ENCODE measurements at regions not wholly inside any gene's neighbourhood (a gene's known extent, or its start where the extent isn't known, plus 50 kb on each side); places are given as distances from the start of the nearest gene placed in this dataset.

GRCh38 chr18:41449612-41450011, 505.4 kb upstream of the PIK3C3 start:
- DNase-seq: no peak

GRCh38 chr18:41444943-41445342, 510.1 kb upstream of the PIK3C3 start:
- DNase-seq: no peak

GRCh38 chr18:41436772-41437171, 518.3 kb upstream of the PIK3C3 start:
- no peak for DNase-seq

- DNase-seq: no peak
Observed at GRCh38 chr18:41418598-41418997, 536.4 kb upstream of the PIK3C3 start.

- no peak for DNase-seq
Observed at GRCh38 chr18:41416044-41416443, 539.0 kb upstream of the PIK3C3 start.

GRCh38 chr18:41410006-41410405, 545.0 kb upstream of the PIK3C3 start:
- DNase-seq: no peak

GRCh38 chr18:41406834-41407233, 548.2 kb upstream of the PIK3C3 start:
- no peak for DNase-seq

- no peak for DNase-seq
Observed at GRCh38 chr18:41396861-41397260, 558.2 kb upstream of the PIK3C3 start.

GRCh38 chr18:41396211-41396610, 558.8 kb upstream of the PIK3C3 start:
- no peak for DNase-seq

- no peak for DNase-seq
Observed at GRCh38 chr18:41395695-41396094, 559.3 kb upstream of the PIK3C3 start.

GRCh38 chr18:41391616-41392595, 563.1 kb upstream of the PIK3C3 start:
- DNase-seq: peak; percentile 63

GRCh38 chr18:41390309-41390708, 564.7 kb upstream of the PIK3C3 start:
- DNase-seq: no peak

GRCh38 chr18:41378598-41378997, 576.4 kb upstream of the PIK3C3 start:
- no peak for DNase-seq

- no peak for DNase-seq
Observed at GRCh38 chr18:41373612-41374011, 581.4 kb upstream of the PIK3C3 start.

- DNase-seq: no peak
Observed at GRCh38 chr18:41372046-41372665, 582.9 kb upstream of the PIK3C3 start.

- DNase-seq: no peak
Observed at GRCh38 chr18:41371156-41372045, 583.6 kb upstream of the PIK3C3 start.

- no peak for DNase-seq
Observed at GRCh38 chr18:41370740-41371139, 584.3 kb upstream of the PIK3C3 start.

- DNase-seq: no peak
Observed at GRCh38 chr18:41357708-41358107, 597.3 kb upstream of the PIK3C3 start.

GRCh38 chr18:41353777-41354528, 601.1 kb upstream of the PIK3C3 start:
- no peak for DNase-seq

- DNase-seq: no peak
Observed at GRCh38 chr18:41351430-41351829, 603.6 kb upstream of the PIK3C3 start.

GRCh38 chr18:41347057-41347456, 608.0 kb upstream of the PIK3C3 start:
- DNase-seq: no peak

- DNase-seq: no peak
Observed at GRCh38 chr18:41343808-41344207, 611.2 kb upstream of the PIK3C3 start.

Data from NCI-H1694 (cell line).